Tibial nerve (tissue), 4 donors: ENCODE measurements at regions not wholly inside any gene's neighbourhood (a gene's known extent, or its start where the extent isn't known, plus 50 kb on each side); places are given as distances from the start of the nearest gene placed in this dataset.

Experiments
- DNase-seq, 2 donors: peaks; one replicate each; pipeline ENCODE4 v3.0.0-alpha.2; 2019; ENCODE audit warnings: low spot score in 2 of 2
- H3K27ac ChIP-seq, 4 donors: fragments of 200-600 bp; sonication (generic) in 3 of 4; one replicate each; pipeline ENCODE4 v1.5.1; 2017 to 2019; ENCODE audit warnings: mild to moderate bottlenecking in 1 of 4
- H3K27me3 ChIP-seq, 2 donors: fragments of 200-600 bp; sonication (generic) in 1 of 2; one replicate each; pipeline versions ENCODE4 v1.5.1 to v1.6.0; 2017 to 2019
- H3K36me3 ChIP-seq, 3 donors: fragments of 200-600 bp; sonication (generic); one replicate each; pipeline ENCODE4 v1.5.1; 2018 to 2019
- H3K4me1 ChIP-seq, 4 donors: fragments of 200-600 bp; sonication (generic) in 3 of 4; one replicate each; pipeline ENCODE4 v1.5.1; 2017 to 2019
- H3K4me3 ChIP-seq, 4 donors: fragments of 200-600 bp; sonication (generic) in 3 of 4; one replicate each; pipeline ENCODE4 v1.5.1; 2017 to 2019; ENCODE audit warnings: mild to moderate bottlenecking in 1 of 4, moderate library complexity in 1 of 4
- H3K9me3 ChIP-seq, 4 donors: fragments of 200-600 bp; sonication (generic) in 3 of 4; one replicate each; pipeline ENCODE4 v1.5.1; 2017 to 2019
- CTCF ChIP-seq, 5 experiments: fragments of 200-600 bp in 3 of 5; fragments of 450-650 bp in 2 of 5; sonication (generic) in 3 of 5; IDR thresholded peaks; one replicate each; pipeline ENCODE4 v1.5.1; 2016 to 2019; ENCODE audit warnings: antibody characterized with exemption in 5 of 5, mild to moderate bottlenecking in 3 of 5, moderate library complexity in 2 of 5
- EP300 ChIP-seq, 2 donors: sonication (generic); formaldehyde crosslinking; IDR thresholded peaks; one replicate each; pipeline ENCODE4 v1.6.1; 2017; ENCODE audit warnings: antibody characterized with exemption in 2 of 2, mild to moderate bottlenecking in 1 of 2
- POLR2A ChIP-seq, 2 donors: fragments of 450-650 bp; IDR thresholded peaks; one replicate each; pipeline ENCODE4 v1.6.1; 2017; ENCODE audit warnings: antibody characterized with exemption in 2 of 2, mild to moderate bottlenecking in 2 of 2, moderate library complexity in 2 of 2
- WGBS, 2 donors: methylation state at CpG; one replicate each; pipeline ENCODE4 v1.1.5; 2018; 5-methylcytosine and 5-hydroxymethylcytosine counted together

GRCh38 chr17:71757956-71758355 lies 362.9 kb upstream of the SOX9 start:
- Histone ChIP-seq H3K36me3 (no peaks in the 10 kb centered on the region), H3K4me1 (no peaks in the 10 kb centered on the region), H3K27me3 (no peaks in the 10 kb centered on the region), H3K27ac (no peak overlapping the region), H3K9me3 (no peaks in the 10 kb centered on the region), H3K4me3 (no peak overlapping the region)
- 96 to 97% methylated on average over 1 of the region's 1 CpG for WGBS, 2 donors
- no peak for DNase-seq
- TF ChIP-seq CTCF (IDR thresholded peaks at IDR 0.05) (no peak), POLR2A (IDR thresholded peaks at IDR 0.05) (no peak), EP300 (IDR thresholded peaks at IDR 0.05) (no peak)

- no peaks in the 10 kb centered on the region for H3K4me1 ChIP-seq
- WGBS, 2 donors: 75 to 76% methylated on average over 8 of the region's 8 CpGs
- no peaks in the 10 kb centered on the region for H3K27me3 ChIP-seq
- no peak overlapping the region for H3K27ac ChIP-seq
- no peaks in the 10 kb centered on the region for H3K9me3 ChIP-seq
- no peaks in the 10 kb centered on the region for H3K36me3 ChIP-seq
- H3K4me3 ChIP-seq: no peak overlapping the region
- no peak for DNase-seq
- TF ChIP-seq CTCF (IDR thresholded peaks at IDR 0.05) (no peak), POLR2A (IDR thresholded peaks at IDR 0.05) (no peak), EP300 (IDR thresholded peaks at IDR 0.05) (no peak)
Measured at GRCh38 chr17:71759422-71760060, 361.3 kb upstream of the SOX9 start.

GRCh38 chr17:71760062-71760720 lies 360.6 kb upstream of the SOX9 start:
- TF ChIP-seq CTCF (IDR thresholded peaks at IDR 0.05) (no peak), EP300 (IDR thresholded peaks at IDR 0.05) (no peak), POLR2A (IDR thresholded peaks at IDR 0.05) (no peak)
- no peak for DNase-seq

GRCh38 chr17:71762526-71762925 lies 358.3 kb upstream of the SOX9 start:
- Histone ChIP-seq H3K9me3 (no peaks in the 10 kb centered on the region), H3K36me3 (no peaks in the 10 kb centered on the region), H3K27me3 (no peaks in the 10 kb centered on the region), H3K27ac (no peak overlapping the region), H3K4me3 (no peak overlapping the region), H3K4me1 (no peaks in the 10 kb centered on the region)
- WGBS, 2 donors: 73 to 83% methylated on average over 3 of the region's 3 CpGs
- DNase-seq: no peak
- TF ChIP-seq CTCF (IDR thresholded peaks at IDR 0.05) (no peak), POLR2A (IDR thresholded peaks at IDR 0.05) (no peak), EP300 (IDR thresholded peaks at IDR 0.05) (no peak)

More at GRCh38 chr17:71760062-71760720, 360.6 kb upstream of the SOX9 start:
- Histone ChIP-seq H3K4me1 (no peaks in the 10 kb centered on the region), H3K36me3 (no peaks in the 10 kb centered on the region), H3K9me3 (no peaks in the 10 kb centered on the region), H3K4me3 (no peak overlapping the region), H3K27ac (no peak overlapping the region), H3K27me3 (no peaks in the 10 kb centered on the region)
- WGBS, 2 donors: 79 to 80% methylated on average over 6 of the region's 6 CpGs

- H3K27ac ChIP-seq: no peak overlapping the region
- no peaks in the 10 kb centered on the region for H3K36me3 ChIP-seq
- H3K27me3 ChIP-seq: no peaks in the 10 kb centered on the region
- DNase-seq: no peak
- no peaks in the 10 kb centered on the region for H3K9me3 ChIP-seq
- H3K4me1 ChIP-seq: no peaks in the 10 kb centered on the region
- TF ChIP-seq POLR2A (IDR thresholded peaks at IDR 0.05) (no peak), EP300 (IDR thresholded peaks at IDR 0.05) (no peak), CTCF (IDR thresholded peaks at IDR 0.05) (peak in 1 of 5 experiments; percentile 17)
- H3K4me3 ChIP-seq: no peak overlapping the region
- 39 to 60% methylated on average over 3 of the region's 3 CpGs for WGBS, 2 donors
Measured at GRCh38 chr17:71764505-71764904, 356.3 kb upstream of the SOX9 start.
